ENCODE measurements at regions not wholly inside any gene's neighbourhood (a gene's known extent, or its start where the extent isn't known, plus 50 kb on each side); places are given as distances from the start of the nearest gene placed in this dataset.

DNA sequence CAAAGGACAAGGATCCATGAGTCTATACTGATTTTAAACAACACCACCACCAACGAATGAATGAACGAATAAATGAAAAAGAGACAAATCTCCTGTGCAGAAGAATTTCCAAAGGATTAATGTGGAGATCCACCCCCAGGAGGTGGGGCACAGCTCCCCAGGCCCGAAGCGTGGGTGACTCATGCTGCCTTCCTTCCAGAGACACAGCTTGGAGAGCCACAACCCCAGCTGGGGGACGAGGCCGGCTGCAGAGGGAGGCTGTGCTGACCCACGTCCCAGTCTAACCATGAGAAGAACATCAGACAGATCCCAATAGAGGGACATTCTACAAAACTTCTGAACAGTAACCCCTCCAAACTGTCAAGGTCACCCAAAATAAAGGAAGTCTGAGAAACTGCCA lies 557.3 kb upstream of the SALL3 start:
- Histone ChIP-seq H3K27ac (ENCODE audit: low read depth, low read length, severe bottlenecking) (no peak overlapping the region), H3K9me3 (ENCODE audit: control insufficient read depth, low read length) (no peaks in the 10 kb centered on the region), H3K36me3 (ENCODE audit: control insufficient read depth, insufficient read depth, low read length) (no peaks in the 10 kb centered on the region), H3K4me1 (ENCODE audit: control insufficient read depth, insufficient read depth, low read length, poor library complexity, severe bottlenecking) (peaks cover 3% of the 10 kb centered on the region), H3K4me3 (ENCODE audit: extremely low read depth, insufficient read depth, low read length, poor library complexity, severe bottlenecking) (no peak overlapping the region)
- WGBS, 2 experiments (ENCODE audit: insufficient coverage in 2 of 2), result 86 to 87% methylated on average over 5 to 6 of the region's 7 CpGs

DNA sequence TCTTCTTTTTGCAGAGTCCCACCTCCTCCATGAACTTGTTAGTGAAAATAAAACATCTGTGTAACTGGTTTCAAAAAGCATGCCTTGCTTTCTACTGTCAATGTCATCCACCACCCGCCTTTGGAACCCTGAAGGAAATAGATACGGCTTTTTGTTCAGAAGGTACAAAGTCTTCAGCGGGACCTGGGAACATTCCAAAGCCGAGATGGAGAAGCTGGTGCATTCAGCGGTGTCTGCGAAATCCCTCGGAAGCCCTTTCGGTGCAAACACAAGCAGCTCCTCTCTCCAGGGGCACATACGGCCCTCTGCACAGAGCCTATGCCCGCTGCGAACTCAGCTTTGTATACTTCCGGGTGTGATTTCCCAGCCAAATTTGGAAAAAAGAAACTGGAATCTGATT lies 555.8 kb upstream of the SALL3 start:
- Histone ChIP-seq H3K27ac (ENCODE audit: low read depth, low read length, severe bottlenecking) (no peak overlapping the region), H3K36me3 (ENCODE audit: control insufficient read depth, insufficient read depth, low read length) (no peaks in the 10 kb centered on the region), H3K4me3 (ENCODE audit: extremely low read depth, insufficient read depth, low read length, poor library complexity, severe bottlenecking) (no peak overlapping the region), H3K9me3 (ENCODE audit: control insufficient read depth, low read length) (no peaks in the 10 kb centered on the region), H3K4me1 (ENCODE audit: control insufficient read depth, insufficient read depth, low read length, poor library complexity, severe bottlenecking) (peaks cover 3% of the 10 kb centered on the region)
- 86 to 92% methylated on average over 10 to 11 of the region's 12 CpGs for WGBS, 2 experiments (ENCODE audit: insufficient coverage in 2 of 2)

DNA sequence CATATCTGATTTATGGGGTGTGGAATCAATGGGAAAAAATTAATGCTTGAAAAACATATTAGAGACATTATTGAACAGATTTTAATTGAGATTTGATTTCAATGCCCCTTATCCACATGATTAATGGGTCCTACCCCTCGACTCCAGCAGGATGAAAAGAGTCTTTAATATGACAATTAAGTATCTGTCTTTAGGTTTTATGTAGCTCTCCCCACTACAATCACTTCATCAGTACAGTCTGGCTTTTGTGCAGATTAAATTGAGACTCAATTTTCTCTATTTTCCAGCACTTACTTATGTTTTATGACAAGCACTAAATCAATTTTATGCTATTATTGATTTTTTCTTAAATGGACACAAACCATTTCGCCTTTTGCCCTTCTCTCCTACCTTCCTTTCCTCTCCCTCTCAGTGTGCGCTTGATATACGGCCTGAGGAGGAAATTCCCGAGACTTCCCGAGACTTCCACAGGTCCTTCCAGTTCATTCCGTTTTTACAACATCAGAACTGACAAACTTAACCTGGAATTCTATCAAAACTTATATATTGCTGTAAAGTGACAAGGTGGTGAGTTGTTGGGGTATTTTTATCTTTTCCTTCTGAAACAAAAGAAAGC lies 555.1 kb upstream of the SALL3 start:
- peaks cover 3% of the 10 kb centered on the region for H3K4me1 ChIP-seq (ENCODE audit: control insufficient read depth, insufficient read depth, low read length, poor library complexity, severe bottlenecking)
- WGBS, 2 experiments (ENCODE audit: insufficient coverage in 2 of 2), result 100% methylated on average over 1 of the region's 7 CpGs; no CpG with 5 or more reads in 1 of the 2 experiments

GRCh38 chr18:78425019-78425412 lies 554.6 kb upstream of the SALL3 start:
- Histone ChIP-seq H3K36me3 (ENCODE audit: control insufficient read depth, insufficient read depth, low read length) (no peaks in the 10 kb centered on the region), H3K9me3 (ENCODE audit: control insufficient read depth, low read length) (no peaks in the 10 kb centered on the region), H3K4me3 (ENCODE audit: extremely low read depth, insufficient read depth, low read length, poor library complexity, severe bottlenecking) (no peak overlapping the region), H3K4me1 (ENCODE audit: control insufficient read depth, insufficient read depth, low read length, poor library complexity, severe bottlenecking) (peaks cover 3% of the 10 kb centered on the region), H3K27ac (ENCODE audit: low read depth, low read length, severe bottlenecking) (no peak overlapping the region)
- 83 to 93% methylated on average over 2 of the region's 2 CpGs for WGBS, 2 experiments (ENCODE audit: insufficient coverage in 2 of 2)

More for the DNA sequence above, 555.1 kb upstream of the SALL3 start:
- Histone ChIP-seq H3K9me3 (ENCODE audit: control insufficient read depth, low read length) (no peaks in the 10 kb centered on the region), H3K27ac (ENCODE audit: low read depth, low read length, severe bottlenecking) (no peak overlapping the region), H3K36me3 (ENCODE audit: control insufficient read depth, insufficient read depth, low read length) (no peaks in the 10 kb centered on the region), H3K4me3 (ENCODE audit: extremely low read depth, insufficient read depth, low read length, poor library complexity, severe bottlenecking) (no peak overlapping the region)

DNA sequence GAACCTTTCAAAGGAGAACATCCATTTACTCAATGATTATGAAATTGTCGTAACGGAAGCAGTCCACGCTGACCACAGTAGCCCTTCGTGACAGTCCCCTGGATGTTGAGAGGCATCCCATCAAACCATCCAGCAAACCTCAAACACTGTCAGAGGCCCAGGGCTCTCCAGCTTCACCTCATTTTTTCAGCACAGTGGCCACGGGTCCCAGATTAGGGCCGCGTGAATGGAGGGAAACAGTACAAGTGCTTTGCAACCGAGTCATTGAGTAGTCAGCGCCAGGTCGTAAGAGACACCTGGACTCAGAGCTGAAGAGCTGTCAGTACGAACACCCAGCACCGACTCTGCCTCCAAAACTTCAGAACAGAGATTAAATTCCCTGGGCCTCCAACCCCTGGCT lies 552.5 kb upstream of the SALL3 start:
- Histone ChIP-seq H3K36me3 (ENCODE audit: control insufficient read depth, insufficient read depth, low read length) (no peaks in the 10 kb centered on the region), H3K9me3 (ENCODE audit: control insufficient read depth, low read length) (no peaks in the 10 kb centered on the region), H3K4me1 (ENCODE audit: control insufficient read depth, insufficient read depth, low read length, poor library complexity, severe bottlenecking) (peaks cover 3% of the 10 kb centered on the region), H3K27ac (ENCODE audit: low read depth, low read length, severe bottlenecking) (no peak overlapping the region), H3K4me3 (ENCODE audit: extremely low read depth, insufficient read depth, low read length, poor library complexity, severe bottlenecking) (no peak overlapping the region)
- 93 to 97% methylated on average over 10 to 12 of the region's 12 CpGs for WGBS, 2 experiments (ENCODE audit: insufficient coverage in 2 of 2)

DNA sequence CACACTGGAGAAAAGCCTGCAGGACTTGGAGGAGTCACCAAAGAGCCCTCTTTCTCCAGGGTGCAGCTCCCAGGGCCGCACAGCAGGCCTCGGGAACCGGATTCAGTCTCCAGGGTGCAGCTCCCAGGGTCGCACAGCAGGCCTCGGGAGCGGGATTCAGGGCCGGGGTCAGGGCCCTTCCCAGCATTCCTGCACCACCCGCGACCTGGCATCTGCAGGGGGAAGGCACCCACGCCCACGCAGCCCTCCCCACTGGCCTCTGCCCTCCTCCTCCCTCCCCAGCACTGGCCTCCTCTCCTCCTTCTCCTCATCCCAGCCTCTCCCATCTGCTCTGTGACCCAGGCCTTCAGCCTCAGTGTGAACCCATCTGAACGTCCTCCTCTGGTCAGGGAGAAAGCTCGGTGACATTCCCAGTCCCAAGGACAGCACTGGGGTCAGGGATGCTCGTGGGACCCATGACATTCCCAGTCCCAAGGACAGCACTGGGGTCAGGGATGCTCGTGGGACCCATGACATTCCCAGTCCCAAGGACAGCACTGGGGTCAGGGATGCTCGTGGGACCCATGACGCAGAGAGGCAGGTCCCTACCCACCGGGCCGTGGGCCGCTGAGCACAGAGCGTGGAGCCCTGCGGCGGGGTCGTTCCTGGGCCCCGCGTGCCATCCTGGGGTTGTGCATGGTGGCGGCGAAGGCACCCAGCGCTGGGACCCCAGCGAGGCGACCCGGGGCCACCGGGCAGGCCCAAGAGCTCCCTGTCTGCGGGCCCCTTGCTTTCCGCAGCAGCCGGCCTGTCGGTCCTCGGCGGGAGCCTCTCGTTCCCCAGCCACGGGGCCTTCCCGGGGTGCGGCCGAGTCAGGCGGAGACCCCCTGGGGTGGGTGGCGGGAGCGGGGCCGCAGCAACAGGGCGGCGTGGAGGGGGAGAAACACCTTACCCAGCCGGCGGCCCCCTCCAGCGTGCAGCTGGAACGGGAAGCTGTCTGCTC lies 550.2 kb upstream of the SALL3 start:
- Histone ChIP-seq H3K9me3 (ENCODE audit: control insufficient read depth, low read length) (no peaks in the 10 kb centered on the region), H3K36me3 (ENCODE audit: control insufficient read depth, insufficient read depth, low read length) (no peaks in the 10 kb centered on the region), H3K27ac (ENCODE audit: low read depth, low read length, severe bottlenecking) (no peak overlapping the region), H3K4me1 (ENCODE audit: control insufficient read depth, insufficient read depth, low read length, poor library complexity, severe bottlenecking) (no peaks in the 10 kb centered on the region), H3K4me3 (ENCODE audit: extremely low read depth, insufficient read depth, low read length, poor library complexity, severe bottlenecking) (no peak overlapping the region)
- WGBS, 2 experiments (ENCODE audit: insufficient coverage in 2 of 2), result 91 to 96% methylated on average over 24 to 48 of the region's 54 CpGs

- Histone ChIP-seq H3K4me3 (ENCODE audit: extremely low read depth, insufficient read depth, low read length, poor library complexity, severe bottlenecking) (no peak overlapping the region), H3K4me1 (ENCODE audit: control insufficient read depth, insufficient read depth, low read length, poor library complexity, severe bottlenecking) (no peaks in the 10 kb centered on the region), H3K27ac (ENCODE audit: low read depth, low read length, severe bottlenecking) (no peak overlapping the region), H3K36me3 (ENCODE audit: control insufficient read depth, insufficient read depth, low read length) (no peaks in the 10 kb centered on the region), H3K9me3 (ENCODE audit: control insufficient read depth, low read length) (no peaks in the 10 kb centered on the region)
- WGBS, 2 experiments (ENCODE audit: insufficient coverage in 2 of 2), result 95 to 96% methylated on average over 22 of the region's 28 CpGs
Measured at GRCh38 chr18:78430131-78430758, 549.4 kb upstream of the SALL3 start.

GRCh38 chr18:78431606-78432005 lies 548.0 kb upstream of the SALL3 start:
- no peak overlapping the region for H3K27ac ChIP-seq (ENCODE audit: low read depth, low read length, severe bottlenecking)
- H3K36me3 ChIP-seq (ENCODE audit: control insufficient read depth, insufficient read depth, low read length), result no peaks in the 10 kb centered on the region
- no peak overlapping the region for H3K4me3 ChIP-seq (ENCODE audit: extremely low read depth, insufficient read depth, low read length, poor library complexity, severe bottlenecking)
- no peaks in the 10 kb centered on the region for H3K4me1 ChIP-seq (ENCODE audit: control insufficient read depth, insufficient read depth, low read length, poor library complexity, severe bottlenecking)
- WGBS, 2 experiments (ENCODE audit: insufficient coverage in 2 of 2), result 66 to 90% methylated on average over 9 to 13 of the region's 13 CpGs
- H3K9me3 ChIP-seq (ENCODE audit: control insufficient read depth, low read length), result no peaks in the 10 kb centered on the region

GRCh38 chr18:78433562-78433961 lies 546.1 kb upstream of the SALL3 start:
- 79 to 91% methylated on average over 4 to 7 of the region's 9 CpGs for WGBS, 2 experiments (ENCODE audit: insufficient coverage in 2 of 2)
- Histone ChIP-seq H3K36me3 (ENCODE audit: control insufficient read depth, insufficient read depth, low read length) (no peaks in the 10 kb centered on the region), H3K4me3 (ENCODE audit: extremely low read depth, insufficient read depth, low read length, poor library complexity, severe bottlenecking) (no peak overlapping the region), H3K27ac (ENCODE audit: low read depth, low read length, severe bottlenecking) (no peak overlapping the region), H3K4me1 (ENCODE audit: control insufficient read depth, insufficient read depth, low read length, poor library complexity, severe bottlenecking) (no peaks in the 10 kb centered on the region), H3K9me3 (ENCODE audit: control insufficient read depth, low read length) (no peaks in the 10 kb centered on the region)

DNA sequence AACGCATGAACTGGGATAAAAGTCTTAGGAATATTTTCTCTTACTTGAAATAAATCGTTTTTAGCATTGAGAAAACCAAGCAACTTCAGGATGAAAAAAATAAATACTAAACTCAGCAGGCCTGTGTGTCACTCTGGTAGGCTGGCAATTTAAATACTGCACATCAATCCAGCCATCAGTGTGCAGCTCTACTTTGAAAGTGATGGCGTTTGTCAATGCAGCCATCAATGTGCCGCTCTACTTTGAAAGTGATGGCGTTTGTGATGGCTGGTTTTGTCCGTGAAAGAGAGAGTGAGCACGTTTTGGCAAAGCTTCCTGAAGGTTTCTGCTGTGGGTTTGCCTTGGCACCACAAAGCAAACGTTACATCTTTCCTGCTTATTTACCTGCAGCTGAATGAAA lies 543.5 kb upstream of the SALL3 start:
- Histone ChIP-seq H3K4me1 (ENCODE audit: control insufficient read depth, insufficient read depth, low read length, poor library complexity, severe bottlenecking) (no peaks in the 10 kb centered on the region), H3K4me3 (ENCODE audit: extremely low read depth, insufficient read depth, low read length, poor library complexity, severe bottlenecking) (no peak overlapping the region), H3K9me3 (ENCODE audit: control insufficient read depth, low read length) (no peaks in the 10 kb centered on the region), H3K27ac (ENCODE audit: low read depth, low read length, severe bottlenecking) (no peak overlapping the region), H3K36me3 (ENCODE audit: control insufficient read depth, insufficient read depth, low read length) (no peaks in the 10 kb centered on the region)
- WGBS, 2 experiments (ENCODE audit: insufficient coverage in 2 of 2), result 90 to 91% methylated on average over 3 to 5 of the region's 8 CpGs

All from mesodermal cell (in vitro differentiated cells).